H1 (cell line): ENCODE measurements at regions not wholly inside any gene's neighbourhood (a gene's known extent, or its start where the extent isn't known, plus 50 kb on each side); places are given as distances from the start of the nearest gene placed in this dataset.

Experiments
- CBX5 ChIP-seq: fragments of 300-800, 300-1000 bp; sonication (generic); IDR thresholded peaks from 2 replicates; pipeline ENCODE4 v1.7.1; 2016; ENCODE audit warnings: antibody characterized with exemption, low read length, low read depth
- CEBPB ChIP-seq: IDR thresholded peaks from 2 replicates; pipeline ENCODE4 v1.6.1; 2012; ENCODE audit warnings: low read depth, low read length
- CTCF ChIP-seq, 3 experiments: IDR thresholded peaks; 1 replicate in 2 of 3; 2 replicates in 1 of 3; pipeline versions ENCODE4 v1.5.1 to v1.6.1; 2011; ENCODE audit warnings: low read length in 3 of 3, mild to moderate bottlenecking in 3 of 3, inconsistent platforms in 2 of 3, low read depth in 1 of 3, moderate library complexity in 1 of 3; ENCODE audit not compliant: insufficient read depth in 1 of 3; ENCODE audit errors: control extremely low read depth in 1 of 3
- FOSL1 ChIP-seq: IDR thresholded peaks from 2 replicates; pipeline ENCODE4 v1.6.1; 2011; ENCODE audit warnings: mild to moderate bottlenecking, low read depth, low read length, moderate library complexity; ENCODE audit not compliant: insufficient read depth
- SAP30 ChIP-seq: fragments of 300-600 bp; sonication (generic); IDR thresholded peaks from 2 replicates; pipeline ENCODE4 v1.7.1; 2012; ENCODE audit warnings: low read length, moderate library complexity, mild to moderate bottlenecking, inconsistent platforms; ENCODE audit not compliant: insufficient read depth, insufficient replicate concordance
- SP4 ChIP-seq: IDR thresholded peaks from 2 replicates; pipeline ENCODE4 v1.6.1; 2012; ENCODE audit warnings: low read length, inconsistent platforms

GRCh38 chr13:40389081-40389641 is 277.3 kb downstream of the FOXO1 start (continued):
- TF ChIP-seq CTCF (IDR thresholded peaks at IDR 0.05; ENCODE audit: control extremely low read depth in 1 of 3, insufficient read depth in 1 of 3, low read depth in 1 of 3, low read length in 3 of 3) (no peak), SP4 (no peak), FOSL1 (no peak), CEBPB (no peak), CBX5 (no peak), SAP30 (no peak)
